IMR-90 (cell line): ENCODE measurements at regions not wholly inside any gene's neighbourhood (a gene's known extent, or its start where the extent isn't known, plus 50 kb on each side); places are given as distances from the start of the nearest gene placed in this dataset.

Experiments used
- ATAC-seq: fragments of 200-7000 bp; cut with Tn5 transposase; 2 replicates; pipeline ENCODE4 v1.9.1; 2020; ENCODE audit warnings: low read depth, mild to moderate bottlenecking, moderate library complexity
- BruUV-seq: library from RNA; stranded (reverse); fragments of 400-500 nt; replicated peaks from 2 replicates; lab custom pipeline; 2021; lab: Mats Ljungman, UMichigan
- CTCF ChIA-PET: fragments of 300-600 bp; formaldehyde crosslinking; extraction: SDS; loops from one replicate; lab custom pipeline; 2021; ENCODE audit warnings: antibody characterized with exemption; lab: Yijun Ruan, JAX
- POLR2A ChIA-PET: fragments of 300-600 bp; sonication (Branson Sonifier 250); formaldehyde crosslinking; loops from one replicate; lab custom pipeline; 2022; ENCODE audit warnings: antibody characterized with exemption; ENCODE audit not compliant: unreplicated experiment; lab: Charles Lee
- DNase-seq: peaks from one replicate; pipeline ENCODE4 v3.0.0; 2013
- H2AFZ ChIP-seq: replicated peaks from 2 replicates; pipeline ENCODE3; 2013; ENCODE audit warnings: low read length, mild to moderate bottlenecking; ENCODE audit not compliant: poor library complexity
- H2AK5ac ChIP-seq: 2 replicates; pipeline ENCODE4 v1.6.1; 2013; ENCODE audit warnings: low read depth, low read length, inconsistent platforms
- H2AK9ac ChIP-seq: replicated peaks from 2 replicates; pipeline ENCODE3; 2013; ENCODE audit warnings: mild to moderate bottlenecking, low read depth, low read length, moderate library complexity; ENCODE audit not compliant: poor library complexity
- H2BK120ac ChIP-seq: 2 replicates; pipeline ENCODE4 v1.6.1; 2013; ENCODE audit warnings: low read depth, low read length, inconsistent platforms
- H2BK15ac ChIP-seq: 3 replicates; pipeline ENCODE4 v1.6.1; 2013; ENCODE audit warnings: low read depth, low read length, inconsistent platforms
- H2BK20ac ChIP-seq: 2 replicates; pipeline ENCODE4 v1.6.1; 2013; ENCODE audit warnings: low read depth, mild to moderate bottlenecking, inconsistent platforms, low read length, moderate library complexity
- H2BK5ac ChIP-seq: 2 replicates; pipeline ENCODE4 v1.6.1; 2013; ENCODE audit warnings: mild to moderate bottlenecking, low read depth, low read length, inconsistent platforms; ENCODE audit not compliant: poor library complexity, severe bottlenecking
- H3K14ac ChIP-seq: replicated peaks from 2 replicates; pipeline ENCODE4 v1.6.1; 2013; ENCODE audit warnings: low read depth, low read length, inconsistent platforms
- H3K18ac ChIP-seq: 2 replicates; pipeline ENCODE4 v1.6.1; 2013; ENCODE audit warnings: low read depth, low read length, control low read depth
- H3K23ac ChIP-seq: 2 replicates; pipeline ENCODE4 v1.6.1; 2013; ENCODE audit warnings: low read depth, low read length, inconsistent platforms
- H3K27ac ChIP-seq: 2 replicates; pipeline ENCODE4 v1.5.1; 2013; ENCODE audit warnings: mild to moderate bottlenecking, control low read depth, low read length; ENCODE audit not compliant: insufficient read depth
- H3K27me3 ChIP-seq: 2 replicates; pipeline ENCODE4 v1.6.1; 2013; ENCODE audit warnings: low read length; ENCODE audit not compliant: control insufficient read depth, insufficient read depth
- H3K36me3 ChIP-seq: 2 replicates; pipeline ENCODE4 v1.6.1; 2013; ENCODE audit warnings: low read length, mixed read lengths; ENCODE audit not compliant: control insufficient read depth, insufficient read depth
- H3K4ac ChIP-seq: 2 replicates; pipeline ENCODE4 v1.6.1; 2013; ENCODE audit warnings: low read depth, low read length, inconsistent platforms
- H3K4me1 ChIP-seq: 2 replicates; pipeline ENCODE4 v1.6.1; 2013; ENCODE audit warnings: low read length, mixed read lengths; ENCODE audit not compliant: control insufficient read depth, insufficient read depth
- H3K4me2 ChIP-seq: 2 replicates; pipeline ENCODE4 v1.6.1; 2013; ENCODE audit warnings: low read depth, mild to moderate bottlenecking, control low read depth, low read length, moderate library complexity
- H3K4me3 ChIP-seq: 2 replicates; pipeline ENCODE4 v1.5.1; 2013; ENCODE audit warnings: low read depth, mild to moderate bottlenecking, control low read depth, low read length, moderate library complexity; ENCODE audit not compliant: insufficient read depth
- H3K56ac ChIP-seq: 2 replicates; pipeline ENCODE4 v1.6.1; 2013; ENCODE audit warnings: low read length, inconsistent platforms; ENCODE audit not compliant: insufficient read depth; ENCODE audit errors: extremely low read depth
- H3K79me1 ChIP-seq, 2 experiments: 2 replicates each; pipeline ENCODE4 v1.6.1; 2013; ENCODE audit warnings: low read length in 2 of 2, inconsistent platforms in 1 of 2, low read depth in 1 of 2
- H3K9ac ChIP-seq: 2 replicates; pipeline ENCODE4 v1.6.1; 2013; ENCODE audit warnings: low read depth, low read length, control low read depth
- H3K9me1 ChIP-seq: 2 replicates; pipeline ENCODE4 v1.6.1; 2013; ENCODE audit warnings: low read length, inconsistent platforms; ENCODE audit not compliant: insufficient read depth
- H3K9me3 ChIP-seq: 2 replicates; pipeline ENCODE4 v1.6.1; 2013; ENCODE audit warnings: low read length; ENCODE audit not compliant: control insufficient read depth, insufficient read depth
- H4K20me1 ChIP-seq: 2 replicates; pipeline ENCODE4 v1.6.1; 2013; ENCODE audit warnings: low read length, inconsistent platforms; ENCODE audit not compliant: insufficient read depth
- H4K5ac ChIP-seq: 2 replicates; pipeline ENCODE4 v1.6.1; 2013; ENCODE audit warnings: mild to moderate bottlenecking, low read depth, low read length, control low read depth
- H4K8ac ChIP-seq, 2 experiments: 2 replicates each; pipeline ENCODE4 v1.6.1; 2013; ENCODE audit warnings: low read depth in 2 of 2, low read length in 2 of 2, control low read depth in 1 of 2, inconsistent platforms in 1 of 2
- H4K91ac ChIP-seq: 2 replicates; pipeline ENCODE4 v1.6.1; 2013; ENCODE audit warnings: low read depth, low read length, inconsistent platforms; ENCODE audit not compliant: insufficient read depth
- CEBPB ChIP-seq: IDR thresholded peaks from 2 replicates; pipeline ENCODE4 v1.6.1; 2012; ENCODE audit warnings: low read depth, low read length, improper control_type of control experiment
- CHD1 ChIP-seq: IDR thresholded peaks from 2 replicates; pipeline ENCODE4 v1.6.1; 2012; ENCODE audit warnings: low read depth, low read length, improper control_type of control experiment
- CTCF ChIP-seq: conservative IDR thresholded peaks from 2 replicates; pipeline ENCODE4 v1.5.1; 2012; ENCODE audit warnings: mild to moderate bottlenecking, low read depth, low read length, improper control_type of control experiment
- ELK1 ChIP-seq: fragments of 150-350 bp; IDR thresholded peaks from 2 replicates; pipeline ENCODE4 v1.6.1; 2016; ENCODE audit warnings: low read depth, mild to moderate bottlenecking, low read length, moderate library complexity, borderline replicate concordance
- FOS ChIP-seq: fragments of 150-350 bp; IDR thresholded peaks from 2 replicates; pipeline ENCODE4 v1.6.1; 2016; ENCODE audit warnings: low read depth, low read length
- MAZ ChIP-seq: IDR thresholded peaks from 2 replicates; pipeline ENCODE4 v1.6.1; 2012; ENCODE audit warnings: low read depth, mild to moderate bottlenecking, low read length, improper control_type of control experiment, moderate library complexity, borderline replicate concordance
- MXI1 ChIP-seq: IDR thresholded peaks from 2 replicates; pipeline ENCODE4 v1.6.1; 2012; ENCODE audit warnings: low read depth, mild to moderate bottlenecking, low read length, moderate library complexity, borderline replicate concordance
- POLR2A ChIP-seq: IDR thresholded peaks from 2 replicates; pipeline ENCODE4 v1.6.1; 2012; ENCODE audit warnings: mild to moderate bottlenecking, low read depth, low read length
- RFX5 ChIP-seq: IDR thresholded peaks from 2 replicates; pipeline ENCODE4 v1.8.0; 2012; ENCODE audit warnings: low read depth, mild to moderate bottlenecking, low read length, moderate library complexity
- SMC3 ChIP-seq: fragments of 150-350 bp; IDR thresholded peaks from 2 replicates; pipeline ENCODE4 v1.6.1; 2016; ENCODE audit warnings: low read depth, mild to moderate bottlenecking, antibody characterized with exemption, low read length, moderate library complexity
- USF2 ChIP-seq: fragments of 150-350 bp; IDR thresholded peaks from 2 replicates; pipeline ENCODE4 v1.6.1; 2017; ENCODE audit warnings: mild to moderate bottlenecking, antibody characterized with exemption, low read length, low read depth
- WGBS, 2 experiments: methylation state at CpG; one replicate each; pipeline versions ENCODE4 v1.1.5 to v1.1.7; 2013; ENCODE audit warnings: missing lambda C conversion rate in 2 of 2; ENCODE audit not compliant: insufficient read length in 1 of 2; ENCODE audit errors: extremely low coverage in 2 of 2; 5-methylcytosine and 5-hydroxymethylcytosine counted together
- dilution Hi-C: fragments of 300-500 bp; cut with HindIII; formaldehyde crosslinking; loops from one replicate; pipeline ENCODE4 v1.14.3; 2018; ENCODE audit warnings: low sequenced_read_pairs; ENCODE audit not compliant: unreplicated experiment
- in situ Hi-C: fragments of 300-500 bp; cut with MboI; formaldehyde crosslinking; loops from 3 replicates; pipeline ENCODE4 v1.14.3; 2019; ENCODE audit warnings: low sequenced_read_pairs, inconsistent platforms, mixed read lengths
- intact Hi-C: fragments of 100-400 bp; cut with micrococcal nuclease; formaldehyde crosslinking; loops from 2 replicates; pipeline ENCODE4 v1.10.0; 2022

- no TSS peak for BruUV-seq
- H3K56ac ChIP-seq: no peak overlapping the region
- no peak overlapping the region for H4K8ac ChIP-seq
- no peak overlapping the region for H2BK120ac ChIP-seq
- no peak overlapping the region for H3K4me3 ChIP-seq
- no peaks in the 10 kb centered on the region for H3K27me3 ChIP-seq
- no peak overlapping the region for H3K4ac ChIP-seq
- intact Hi-C loops (no loop called here), dilution Hi-C loops (no loop called here), in situ Hi-C loops (no loop called here)
- no peak overlapping the region for H3K9ac ChIP-seq
- no peak overlapping the region for H4K5ac ChIP-seq
- H3K79me1 ChIP-seq: no peaks in the 10 kb centered on the region
- H2AK5ac ChIP-seq: no peak overlapping the region
- WGBS, 2 experiments: 7% methylated on average over 2 of the region's 3 CpGs; no CpG with 5 or more reads in 1 of the 2 experiments
- no peaks in the 10 kb centered on the region for H4K20me1 ChIP-seq
- no peak overlapping the region for H3K27ac ChIP-seq
- DNase-seq (no peak), ATAC-seq (no peak)
- H2BK15ac ChIP-seq: no peak overlapping the region
- POLR2A ChIA-PET: no interaction called here
- no peak overlapping the region for H3K4me2 ChIP-seq
- no peak overlapping the region for H2AK9ac ChIP-seq
- no peak overlapping the region for H4K91ac ChIP-seq
- H3K9me3 ChIP-seq: no peaks in the 10 kb centered on the region
- H2AFZ ChIP-seq: no peak overlapping the region
- TF ChIP-seq SMC3: no peak
- no peak for TF ChIP-seq USF2
- TF ChIP-seq CHD1: no peak
- TF ChIP-seq MAZ: no peak
- TF ChIP-seq RFX5: no peak
- TF ChIP-seq CEBPB: no peak
- no peak for TF ChIP-seq CTCF
- TF ChIP-seq FOS: no peak
- no peak for TF ChIP-seq POLR2A
- TF ChIP-seq ELK1: no peak
- no peak for TF ChIP-seq MXI1
- no peaks in the 10 kb centered on the region for H3K4me1 ChIP-seq
- H2BK20ac ChIP-seq: no peak overlapping the region
- no peaks in the 10 kb centered on the region for H3K9me1 ChIP-seq
- CTCF ChIA-PET: interaction anchor here (0.6 kb wide), 1 partner anchor 26 kb away, joined by 3 read pairs; no protein-coding TSS in a partner anchor
- no peak overlapping the region for H2BK5ac ChIP-seq
- no peaks in the 10 kb centered on the region for H3K36me3 ChIP-seq
- H3K14ac ChIP-seq: no peak overlapping the region
- H3K18ac ChIP-seq: no peak overlapping the region
- H3K23ac ChIP-seq: no peak overlapping the region
These were observed 1067.5 kb upstream of the MAP3K7 start for GRCh38 chr6:91654357-91654756.
